ENCODE measurements at regions not wholly inside any gene's neighbourhood (a gene's known extent, or its start where the extent isn't known, plus 50 kb on each side); places are given as distances from the start of the nearest gene placed in this dataset.
"Not testable (repeated sequence)": the region's sequence is repeated elsewhere in the genome, so short reads cannot be mapped to it uniquely, and the experiment has no call there.

DNA sequence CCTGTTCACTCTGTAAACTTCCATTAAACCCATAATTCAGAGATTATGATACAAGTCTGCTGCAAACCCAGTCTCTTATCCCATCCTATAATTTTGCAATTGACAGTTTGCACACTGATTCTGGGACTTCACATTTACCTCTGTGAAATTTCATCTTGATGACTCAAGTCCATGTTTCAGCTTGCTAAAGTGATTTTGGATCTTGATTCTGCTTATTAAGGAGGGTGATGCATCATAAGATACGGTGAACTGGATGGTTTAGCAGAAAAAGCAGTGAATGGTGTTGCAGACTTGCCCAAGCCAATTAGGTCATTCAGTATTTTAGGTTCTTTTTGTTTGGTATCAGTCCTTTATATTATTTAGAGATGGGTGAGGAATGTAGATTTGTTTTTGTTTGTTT lies 125.5 kb upstream of the PODXL start:
- no peak for DNase-seq (ENCODE audit: extremely low spot score)
- POLR2A ChIA-PET, result no interaction called here
- TF ChIP-seq FOXM1 (IDR thresholded peaks at IDR 0.05; ENCODE audit: borderline replicate concordance) (no peak), SUZ12 (IDR thresholded peaks at IDR 0.05) (no peak), FOXK2 (IDR thresholded peaks at IDR 0.05) (no peak), FOXA1 (IDR thresholded peaks at IDR 0.05) (no peak)
- CTCF ChIA-PET, result no interaction called here

- DNase-seq (ENCODE audit: extremely low spot score); CTCF ChIA-PET; POLR2A ChIA-PET: not testable (repeated sequence)
Observed at GRCh38 chr7:131679071-131679470, 122.6 kb upstream of the PODXL start.

DNA sequence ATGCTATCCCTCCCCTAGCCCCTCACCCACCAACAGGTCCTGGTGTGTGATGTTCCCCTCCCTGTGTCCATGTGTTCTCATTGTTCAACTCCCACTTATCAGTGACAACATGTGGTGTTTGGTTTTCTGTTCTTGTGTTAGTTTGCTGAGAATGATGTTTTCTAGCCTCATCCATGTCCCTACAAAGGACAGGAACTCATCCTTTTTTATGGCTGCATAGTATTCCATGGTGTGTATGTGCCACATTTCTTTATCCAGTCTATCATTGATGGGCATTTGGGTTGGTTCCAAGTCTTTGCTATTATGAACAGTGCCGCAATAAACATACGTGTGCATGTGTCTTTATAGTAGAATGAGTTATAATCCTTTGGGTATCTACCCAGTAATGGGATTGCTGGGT lies 120.4 kb upstream of the PODXL start:
- CTCF ChIA-PET; DNase-seq (ENCODE audit: extremely low spot score); POLR2A ChIA-PET: not testable (repeated sequence)

- no peak for DNase-seq (ENCODE audit: extremely low spot score)
- TF ChIP-seq FOXA1 (IDR thresholded peaks at IDR 0.05) (no peak), L3MBTL2 (conservative IDR thresholded peaks at IDR 0.05) (no peak), SP1 (IDR thresholded peaks at IDR 0.05) (no peak), PKNOX1 (IDR thresholded peaks at IDR 0.05) (no peak), ARNT (IDR thresholded peaks at IDR 0.05) (no peak), LEF1 (IDR thresholded peaks at IDR 0.05; ENCODE audit: borderline replicate concordance) (no peak), CTBP1 (IDR thresholded peaks at IDR 0.05; ENCODE audit: borderline replicate concordance) (no peak), FOXM1 (IDR thresholded peaks at IDR 0.05; ENCODE audit: borderline replicate concordance) (no peak), NFRKB (IDR thresholded peaks at IDR 0.05) (no peak), ZNF384 (IDR thresholded peaks at IDR 0.05) (no peak), TARDBP (IDR thresholded peaks at IDR 0.05) (no peak), FOXK2 (IDR thresholded peaks at IDR 0.05) (no peak), ELF4 (IDR thresholded peaks at IDR 0.05) (no peak), SUZ12 (IDR thresholded peaks at IDR 0.05) (no peak), HDGF (IDR thresholded peaks at IDR 0.05; ENCODE audit: borderline replicate concordance) (no peak)
- ChIA-PET POLR2A (no interaction called here), CTCF (no interaction called here)
Observed at GRCh38 chr7:131674131-131674530, 117.7 kb upstream of the PODXL start.

DNA sequence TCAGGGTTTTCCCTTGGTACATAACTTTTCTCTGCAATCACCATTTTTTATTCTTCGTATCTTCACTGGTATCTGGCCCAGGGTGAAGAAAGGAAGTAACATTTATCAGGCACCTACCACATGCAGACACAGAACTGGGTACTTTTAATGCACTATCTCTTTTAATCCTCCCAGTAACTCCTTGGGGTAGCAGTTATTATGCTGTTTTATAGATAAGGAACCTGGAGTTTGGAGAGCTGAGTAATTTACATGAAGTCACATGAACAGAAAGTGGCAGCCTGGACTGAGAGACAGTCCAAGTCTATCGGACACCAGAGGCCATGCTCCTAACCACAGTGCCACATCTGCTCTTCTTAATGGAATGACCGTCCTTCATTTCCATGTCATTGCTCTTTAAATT lies 117.1 kb upstream of the PODXL start:
- ChIA-PET CTCF (no interaction called here), POLR2A (interaction anchor here (0.6 kb wide), 1 partner anchor 21 kb away, joined by 3 read pairs; no protein-coding TSS in a partner anchor)
- DNase-seq (ENCODE audit: extremely low spot score), result no peak
- no peak for TF ChIP-seq FOXM1 (IDR thresholded peaks at IDR 0.05; ENCODE audit: borderline replicate concordance)
- TF ChIP-seq SUZ12 (IDR thresholded peaks at IDR 0.05), result no peak
- TF ChIP-seq CTBP1 (IDR thresholded peaks at IDR 0.05; ENCODE audit: borderline replicate concordance), result no peak
- TF ChIP-seq L3MBTL2 (conservative IDR thresholded peaks at IDR 0.05), result no peak
- no peak for TF ChIP-seq TARDBP (IDR thresholded peaks at IDR 0.05)
- TF ChIP-seq FOXA1 (IDR thresholded peaks at IDR 0.05), result no peak
- no peak for TF ChIP-seq NFRKB (IDR thresholded peaks at IDR 0.05)
- TF ChIP-seq ELF4 (IDR thresholded peaks at IDR 0.05), result no peak
- TF ChIP-seq LEF1 (IDR thresholded peaks at IDR 0.05; ENCODE audit: borderline replicate concordance), result no peak
- TF ChIP-seq PKNOX1 (IDR thresholded peaks at IDR 0.05), result no peak
- no peak for TF ChIP-seq BHLHE40 (IDR thresholded peaks at IDR 0.05; ENCODE audit: borderline replicate concordance)
- no peak for TF ChIP-seq SP1 (IDR thresholded peaks at IDR 0.05)
- no peak for TF ChIP-seq ARNT (IDR thresholded peaks at IDR 0.05)
- no peak for TF ChIP-seq ZNF384 (IDR thresholded peaks at IDR 0.05)
- no peak for TF ChIP-seq HDGF (IDR thresholded peaks at IDR 0.05; ENCODE audit: borderline replicate concordance)
- TF ChIP-seq FOXK2 (IDR thresholded peaks at IDR 0.05), result no peak

GRCh38 chr7:131670406-131670805 lies 114.0 kb upstream of the PODXL start:
- DNase-seq (ENCODE audit: extremely low spot score), result no peak
- ChIA-PET CTCF (no interaction called here), POLR2A (no interaction called here)
- no peak for TF ChIP-seq SP1 (IDR thresholded peaks at IDR 0.05)
- no peak for TF ChIP-seq ZNF384 (IDR thresholded peaks at IDR 0.05)
- TF ChIP-seq BHLHE40 (IDR thresholded peaks at IDR 0.05; ENCODE audit: borderline replicate concordance), result no peak
- no peak for TF ChIP-seq L3MBTL2 (conservative IDR thresholded peaks at IDR 0.05)
- no peak for TF ChIP-seq CTBP1 (IDR thresholded peaks at IDR 0.05; ENCODE audit: borderline replicate concordance)
- no peak for TF ChIP-seq TARDBP (IDR thresholded peaks at IDR 0.05)
- no peak for TF ChIP-seq FOXK2 (IDR thresholded peaks at IDR 0.05)
- TF ChIP-seq LEF1 (IDR thresholded peaks at IDR 0.05; ENCODE audit: borderline replicate concordance), result no peak

GRCh38 chr7:131667699-131668098 lies 111.3 kb upstream of the PODXL start:
- DNase-seq (ENCODE audit: extremely low spot score), result no peak
- ChIA-PET POLR2A (no interaction called here), CTCF (no interaction called here)
- no peak for TF ChIP-seq ZNF384 (IDR thresholded peaks at IDR 0.05)
- TF ChIP-seq FOXK2 (IDR thresholded peaks at IDR 0.05), result no peak
- TF ChIP-seq ELF4 (IDR thresholded peaks at IDR 0.05), result no peak
- TF ChIP-seq FOXM1 (IDR thresholded peaks at IDR 0.05; ENCODE audit: borderline replicate concordance), result no peak
- no peak for TF ChIP-seq SP1 (IDR thresholded peaks at IDR 0.05)
- TF ChIP-seq FOXA1 (IDR thresholded peaks at IDR 0.05), result no peak
- TF ChIP-seq TARDBP (IDR thresholded peaks at IDR 0.05), result no peak
- no peak for TF ChIP-seq NFRKB (IDR thresholded peaks at IDR 0.05)
- no peak for TF ChIP-seq SUZ12 (IDR thresholded peaks at IDR 0.05)
- no peak for TF ChIP-seq LEF1 (IDR thresholded peaks at IDR 0.05; ENCODE audit: borderline replicate concordance)
- no peak for TF ChIP-seq BHLHE40 (IDR thresholded peaks at IDR 0.05; ENCODE audit: borderline replicate concordance)
- no peak for TF ChIP-seq CTBP1 (IDR thresholded peaks at IDR 0.05; ENCODE audit: borderline replicate concordance)
- no peak for TF ChIP-seq HDGF (IDR thresholded peaks at IDR 0.05; ENCODE audit: borderline replicate concordance)
- no peak for TF ChIP-seq ARNT (IDR thresholded peaks at IDR 0.05)
- TF ChIP-seq PKNOX1 (IDR thresholded peaks at IDR 0.05), result no peak
- no peak for TF ChIP-seq L3MBTL2 (conservative IDR thresholded peaks at IDR 0.05)
